IPS-NIHi11 (cell line): ENCODE measurements at regions not wholly inside any gene's neighbourhood (a gene's known extent, or its start where the extent isn't known, plus 50 kb on each side); places are given as distances from the start of the nearest gene placed in this dataset.
"Not testable (repeated sequence)": the region's sequence is repeated elsewhere in the genome, so short reads cannot be mapped to it uniquely, and the experiment has no call there.

ENCODE experiments used
- DNase-seq: peaks from one replicate; pipeline ENCODE4 v3.0.0; 2012; ENCODE audit warnings: mixed read lengths, low spot score

GRCh38 chr11:122604621-122605020 is 50.9 kb upstream of the UBASH3B start:
- no peak for DNase-seq

DNA sequence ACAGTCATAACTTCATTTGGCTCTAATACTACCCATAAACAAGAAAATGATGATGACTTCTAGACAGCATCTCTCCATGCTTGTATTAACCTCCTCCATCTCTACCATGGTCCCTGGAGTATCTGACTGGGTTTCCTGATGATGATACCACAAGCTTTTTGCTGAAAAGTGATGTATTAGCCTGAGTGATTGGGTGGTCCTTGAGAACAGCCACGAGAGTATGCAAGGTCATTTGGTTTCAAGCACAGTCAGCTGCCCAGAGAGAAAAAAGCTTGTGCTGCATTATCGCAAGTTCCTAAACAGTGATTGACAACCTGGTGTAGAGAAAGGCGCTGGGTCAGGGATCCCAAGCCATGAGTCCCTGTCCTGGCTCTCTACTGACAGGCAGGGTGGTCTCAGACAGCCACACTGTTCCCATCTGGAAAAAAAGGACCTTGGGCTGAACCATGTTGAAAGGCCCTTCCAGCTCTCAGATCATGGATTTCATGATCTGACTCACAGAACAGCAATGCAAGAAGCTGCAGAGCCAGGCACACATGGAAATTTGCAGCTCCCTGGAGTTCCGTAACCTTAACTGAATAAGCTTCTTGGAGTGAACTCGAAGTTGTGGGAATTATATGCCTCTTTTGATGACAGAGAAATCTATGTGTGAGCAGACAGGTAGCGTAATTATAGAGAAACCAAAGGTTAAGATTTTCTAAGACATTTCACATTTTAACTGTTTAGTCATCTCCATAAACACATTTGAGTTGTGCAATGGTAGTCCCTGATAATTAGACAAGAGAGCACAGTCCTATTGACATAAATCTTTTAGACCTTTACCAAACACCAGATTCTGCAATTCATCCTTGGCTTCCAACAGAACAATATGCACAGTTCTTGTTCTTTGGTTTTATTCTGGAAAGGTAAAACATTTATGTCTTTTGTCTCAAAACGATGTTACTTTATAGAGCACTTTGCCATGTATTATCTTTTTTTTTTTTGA is 54.1 kb upstream of the UBASH3B start:
- DNase-seq: no peak

DNA sequence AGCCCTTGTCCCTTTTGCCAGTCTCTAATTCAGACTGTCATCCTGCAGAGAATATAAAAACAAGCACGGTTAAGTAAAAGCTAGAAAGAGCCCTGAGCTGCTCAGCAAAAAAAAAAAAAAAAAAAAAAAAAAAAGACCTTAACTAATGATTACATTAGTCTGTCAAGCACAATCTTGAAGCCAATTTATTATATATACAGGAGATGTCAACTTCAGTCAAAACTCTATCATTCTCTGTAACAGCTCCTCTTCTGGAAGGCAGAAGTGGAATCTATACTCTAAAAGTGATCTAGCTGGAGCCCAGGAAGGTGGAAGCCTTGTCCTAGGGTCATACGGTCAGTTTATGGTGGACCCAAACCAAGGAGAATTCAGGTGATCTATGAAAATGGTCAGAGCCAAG is 55.2 kb upstream of the UBASH3B start:
- DNase-seq: no peak

DNA sequence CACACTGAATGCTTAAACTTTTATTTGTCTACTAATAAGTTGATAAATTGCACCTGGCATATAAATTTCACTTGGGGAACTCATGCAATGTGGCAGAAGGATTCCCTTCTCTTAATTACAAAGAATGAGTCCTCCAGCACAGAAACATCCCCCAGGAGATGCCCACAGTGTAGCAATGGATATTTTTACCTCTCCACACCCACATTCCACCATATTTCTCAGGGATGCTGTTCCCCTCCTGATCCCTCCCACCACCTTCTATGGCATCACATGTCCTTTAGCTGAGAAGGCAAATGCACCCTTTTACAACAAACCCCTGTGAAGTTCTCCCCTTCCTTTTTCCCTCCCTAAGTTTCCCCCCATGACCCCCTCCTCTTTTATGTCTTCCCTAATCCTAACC is 56.1 kb upstream of the UBASH3B start:
- no peak for DNase-seq

DNA sequence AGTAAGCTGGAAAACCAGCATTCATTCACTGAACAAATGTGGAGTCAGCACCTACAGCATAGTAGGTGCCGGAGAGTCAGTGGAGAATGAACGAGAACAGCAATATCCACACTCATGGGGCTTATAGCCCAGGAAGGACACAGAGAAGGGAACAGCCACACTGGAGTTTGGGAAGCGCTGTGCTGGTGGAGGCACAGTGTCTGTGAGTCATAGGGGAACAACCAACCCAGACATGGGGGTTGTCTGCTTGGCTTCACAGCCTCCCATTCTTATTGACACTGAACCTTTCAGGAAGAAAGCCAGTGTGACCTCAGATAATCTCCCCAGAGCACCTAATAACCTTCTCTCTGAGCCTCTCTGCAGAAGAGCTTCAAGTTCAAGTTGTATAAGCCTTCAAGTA is 56.6 kb upstream of the UBASH3B start:
- no peak for DNase-seq

- no peak for DNase-seq
Observed at GRCh38 chr11:122597511-122597910, 58.0 kb upstream of the UBASH3B start.

DNA sequence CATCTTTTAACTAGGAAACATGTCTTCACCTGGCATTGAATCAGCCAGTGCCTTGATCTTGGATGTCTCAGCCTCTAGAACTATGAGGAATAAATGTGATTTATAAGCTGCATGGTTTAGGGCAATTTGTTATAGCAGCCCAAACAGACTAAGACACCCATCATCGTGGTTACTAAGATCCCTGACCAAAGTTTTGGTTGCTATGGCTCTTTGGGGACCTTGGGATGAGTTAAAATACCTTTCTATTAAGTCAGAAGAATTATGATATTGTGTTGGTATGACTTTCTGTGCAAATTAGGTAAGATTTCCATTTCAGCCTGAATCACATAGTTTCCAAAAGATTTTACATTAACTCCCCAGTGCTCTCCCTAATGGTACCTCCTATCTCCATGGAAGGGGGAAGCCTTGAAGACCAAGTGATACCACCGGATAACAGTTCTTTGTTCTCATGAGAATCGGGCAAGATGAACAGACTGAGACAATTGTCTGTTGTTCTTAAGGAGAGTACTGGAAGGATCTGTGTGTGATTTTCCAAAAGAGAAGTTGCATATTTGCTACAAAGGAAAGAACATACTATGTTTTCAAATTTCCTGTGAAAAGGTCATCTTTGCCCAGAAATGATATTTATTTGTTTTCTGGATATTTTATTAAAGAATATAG is 60.4 kb upstream of the UBASH3B start:
- DNase-seq: no peak

GRCh38 chr11:122593473-122594420 is 61.8 kb upstream of the UBASH3B start:
- DNase-seq: no peak

- DNase-seq: no peak
Observed at GRCh38 chr11:122592641-122593040, 62.9 kb upstream of the UBASH3B start.

- no peak for DNase-seq
Observed at GRCh38 chr11:122584670-122585069, 70.9 kb upstream of the UBASH3B start.

GRCh38 chr11:122580071-122580470 is 75.5 kb upstream of the UBASH3B start:
- DNase-seq: not testable (repeated sequence)

DNA sequence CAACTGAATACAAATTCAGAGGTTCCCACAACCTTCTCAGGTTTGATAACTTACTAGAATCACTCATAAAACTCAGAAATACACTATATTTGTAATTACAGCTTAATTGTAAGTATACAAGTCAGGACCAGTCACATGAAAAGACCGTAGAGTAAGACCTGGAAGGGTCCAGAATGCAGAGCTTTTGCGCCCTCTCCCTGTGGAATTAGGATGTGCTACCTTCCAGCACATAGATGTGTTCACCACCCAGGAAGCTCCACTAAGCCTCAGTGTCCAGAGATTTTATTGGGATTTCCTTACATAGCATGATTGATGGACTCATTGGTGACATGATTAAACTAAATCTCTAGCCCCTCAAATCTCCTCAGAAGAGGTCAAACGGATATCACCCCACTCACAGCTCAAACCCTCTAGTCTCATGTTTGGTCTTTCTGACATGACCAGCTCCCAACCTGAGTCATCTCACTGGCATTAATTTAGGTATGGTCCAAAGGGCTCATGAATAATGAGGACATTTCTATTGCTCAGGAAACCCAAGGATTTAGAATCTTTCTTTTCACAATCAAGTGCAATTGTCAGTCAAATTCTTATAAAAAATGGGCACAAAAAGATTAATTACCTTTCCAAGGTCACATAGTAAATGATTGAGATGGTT is 77.2 kb upstream of the UBASH3B start:
- DNase-seq: no peak

GRCh38 chr11:122572592-122572991 is 82.9 kb upstream of the UBASH3B start:
- no peak for DNase-seq

- no peak for DNase-seq
Observed at GRCh38 chr11:122563761-122564160, 91.8 kb upstream of the UBASH3B start.

DNA sequence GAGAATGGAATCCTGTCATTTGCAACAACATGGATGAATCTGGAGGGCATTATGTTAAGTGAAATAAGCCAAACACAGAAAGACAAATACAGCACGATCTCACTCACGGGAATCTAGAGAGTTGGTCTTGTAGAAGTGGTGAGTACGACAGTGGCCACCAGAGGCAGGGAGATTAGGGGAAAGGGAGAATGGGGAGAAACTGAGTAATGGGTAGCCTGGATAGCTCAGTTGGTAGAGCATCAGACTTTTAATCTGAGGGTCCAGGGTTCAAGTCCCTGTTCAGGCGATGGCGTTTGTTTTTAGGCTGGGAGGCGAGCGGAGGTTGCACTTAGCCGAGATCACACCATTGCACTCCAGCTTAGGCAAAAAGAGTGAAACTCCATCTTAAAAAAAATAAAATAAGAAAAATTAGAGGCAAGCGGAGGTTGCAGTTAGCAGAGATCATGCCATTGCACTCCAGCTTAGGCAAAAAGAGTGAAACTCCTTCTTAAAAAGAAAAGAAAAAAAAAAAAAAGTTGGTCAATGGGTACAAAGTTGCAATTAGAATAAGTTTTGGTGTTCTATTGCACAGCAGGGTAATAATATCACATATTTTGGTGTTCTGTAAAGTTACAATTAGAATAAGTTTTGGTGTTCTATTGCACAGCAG is 95.7 kb upstream of the UBASH3B start:
- peak; percentile 55 for DNase-seq

- DNase-seq: not testable (repeated sequence)
Observed at GRCh38 chr11:122559218-122559617, 96.3 kb upstream of the UBASH3B start.

- not testable (repeated sequence) for DNase-seq
Observed at GRCh38 chr11:122557163-122557562, 98.4 kb upstream of the UBASH3B start.

- DNase-seq: peak; percentile 10
Observed at GRCh38 chr11:122556605-122557004, 98.9 kb upstream of the UBASH3B start.

- DNase-seq: no peak
Observed at GRCh38 chr11:122538060-122538459, 117.5 kb upstream of the UBASH3B start.

GRCh38 chr11:122524898-122525297 is 130.6 kb upstream of the UBASH3B start:
- DNase-seq: no peak
